HAP-1 (cell line): ENCODE measurements at regions not wholly inside any gene's neighbourhood (a gene's known extent, or its start where the extent isn't known, plus 50 kb on each side); places are given as distances from the start of the nearest gene placed in this dataset.
A peak's percentile ranks its signal among the peaks of the same experiment; 100 is the strongest.

Source experiments
- DNase-seq, 2 experiments: peaks; one replicate each; pipeline ENCODE4 v3.0.0-alpha.2; 2016 to 2020; ENCODE audit warnings: low spot score in 2 of 2
- H3K27me3 ChIP-seq: fragments of 250-450 bp; sonication (Bioruptor Pico); 2 replicates; pipeline ENCODE4 v1.5.1; 2020; ENCODE audit warnings: low read depth, mild to moderate bottlenecking, moderate library complexity
- H3K36me3 ChIP-seq: fragments of 250-450 bp; sonication (Bioruptor Pico); replicated peaks from 2 replicates; pipeline ENCODE4 v1.5.1; 2020; ENCODE audit warnings: mild to moderate bottlenecking
- H3K4me1 ChIP-seq: fragments of 250-450 bp; sonication (Bioruptor Pico); 2 replicates; pipeline ENCODE4 v1.5.1; 2020; ENCODE audit warnings: mild to moderate bottlenecking
- H3K4me3 ChIP-seq: fragments of 250-450 bp; sonication (Bioruptor Pico); 2 replicates; pipeline ENCODE4 v1.5.1; 2020; ENCODE audit warnings: mild to moderate bottlenecking, moderate library complexity
- H3K9me3 ChIP-seq: fragments of 250-450 bp; sonication (Bioruptor Pico); 2 replicates; pipeline ENCODE4 v1.5.1; 2020; ENCODE audit warnings: mild to moderate bottlenecking, moderate library complexity
- in situ Hi-C: fragments of 300-500 bp; cut with MboI; formaldehyde crosslinking; loops from 3 replicates; pipeline ENCODE4 v1.14.3; 2020; ENCODE audit warnings: low sequenced_read_pairs, inconsistent platforms, mixed read lengths

DNA sequence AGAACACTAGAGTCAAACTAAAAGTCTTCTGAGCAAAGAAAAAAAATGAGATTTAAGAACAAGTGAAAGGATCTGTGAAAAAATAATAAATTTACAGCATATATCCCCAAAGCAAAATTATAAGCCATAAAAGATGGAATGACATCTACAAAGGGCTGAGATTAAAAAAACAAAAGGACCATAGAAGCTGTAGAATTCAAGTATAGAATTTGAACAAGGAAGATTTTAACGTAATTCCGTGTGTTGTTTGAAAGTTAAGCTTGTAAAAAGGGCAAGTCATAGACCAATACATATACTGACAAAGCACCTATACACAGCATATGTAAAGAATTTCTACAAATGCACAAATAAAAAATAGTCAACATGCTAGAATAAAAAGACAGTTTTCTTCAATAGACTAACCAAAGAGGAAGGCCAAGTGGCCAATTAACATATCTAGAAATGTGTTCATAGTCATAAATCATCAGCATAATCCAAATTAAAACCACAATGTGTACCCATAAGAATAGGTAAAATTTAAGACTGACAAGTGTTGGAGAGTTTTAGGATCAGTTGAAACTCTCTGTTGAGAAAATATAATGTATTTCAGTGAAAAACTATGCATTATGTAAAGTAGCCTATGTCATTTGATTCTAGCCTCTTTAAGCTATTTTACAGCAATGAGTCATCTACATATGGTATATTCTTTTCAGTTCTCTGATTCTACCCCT, 674.9 kb downstream of the OLFM4 start:
- H3K36me3 ChIP-seq = no peaks in the 10 kb centered on the region
- peaks cover 37% of the 10 kb centered on the region for H3K4me1 ChIP-seq
- no peaks in the 10 kb centered on the region for H3K27me3 ChIP-seq
- peak in 1 of 2 experiments; percentile 96 for DNase-seq
- 0 out of 2 replicates have a peak, but pooled peaks cover 7% of the 10 kb centered on the region for H3K9me3 ChIP-seq
- no peak overlapping the region for H3K4me3 ChIP-seq
- in situ Hi-C loops = no loop called here

DNA sequence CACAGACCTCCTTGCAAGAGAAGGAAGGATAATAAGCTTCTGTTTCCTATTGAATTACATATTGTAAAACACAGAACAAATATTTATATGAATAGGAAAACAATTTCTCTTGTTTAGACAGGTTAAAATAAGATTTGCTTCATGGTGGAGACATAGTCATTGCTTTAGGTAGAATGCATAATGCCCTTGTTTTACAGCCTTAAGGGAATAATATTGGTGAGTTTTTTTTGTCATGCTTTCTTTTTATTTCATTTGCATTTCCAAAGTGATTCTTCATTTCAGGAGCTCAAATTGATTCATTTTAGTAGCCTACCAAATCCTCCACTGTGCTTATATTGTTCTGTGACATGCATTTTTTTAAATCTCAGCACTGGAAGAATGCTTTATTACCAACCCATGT, 690.7 kb downstream of the OLFM4 start:
- peak in 1 of 2 experiments; percentile 94 for DNase-seq
- Histone ChIP-seq H3K36me3 (no peaks in the 10 kb centered on the region), H3K9me3 (no peaks in the 10 kb centered on the region)

DNA sequence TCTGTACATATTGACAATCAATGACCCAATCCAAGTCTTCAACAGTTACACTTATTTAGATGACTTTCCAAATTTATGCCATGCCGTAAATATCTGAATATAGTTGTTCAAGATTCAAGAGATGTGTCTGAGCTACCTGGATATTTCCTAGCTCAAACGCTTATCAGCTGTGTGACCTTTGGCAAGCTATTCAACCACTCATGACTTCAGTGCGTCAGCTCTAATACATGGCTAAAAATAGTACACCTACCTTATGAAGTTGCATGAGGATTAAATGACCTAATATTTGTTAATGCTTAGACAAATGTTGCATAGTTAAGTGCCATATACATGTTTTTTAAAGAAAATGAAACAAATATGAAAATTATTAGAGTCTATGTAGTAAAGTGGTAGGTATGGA, 704.1 kb downstream of the OLFM4 start:
- no peaks in the 10 kb centered on the region for H3K9me3 ChIP-seq
- in situ Hi-C loops = no loop called here
- no peak for DNase-seq
- H3K4me1 ChIP-seq = peaks cover 3% of the 10 kb centered on the region; the same call in 1 of the 2 replicates
- no peaks in the 10 kb centered on the region for H3K36me3 ChIP-seq
- no peak overlapping the region for H3K4me3 ChIP-seq
- no peaks in the 10 kb centered on the region for H3K27me3 ChIP-seq

More for the DNA sequence above, 690.7 kb downstream of the OLFM4 start:
- H3K4me1 ChIP-seq = peaks cover 20% of the 10 kb centered on the region
- H3K27me3 ChIP-seq = no peaks in the 10 kb centered on the region
- in situ Hi-C loops = no loop called here
- no peak overlapping the region for H3K4me3 ChIP-seq

DNA sequence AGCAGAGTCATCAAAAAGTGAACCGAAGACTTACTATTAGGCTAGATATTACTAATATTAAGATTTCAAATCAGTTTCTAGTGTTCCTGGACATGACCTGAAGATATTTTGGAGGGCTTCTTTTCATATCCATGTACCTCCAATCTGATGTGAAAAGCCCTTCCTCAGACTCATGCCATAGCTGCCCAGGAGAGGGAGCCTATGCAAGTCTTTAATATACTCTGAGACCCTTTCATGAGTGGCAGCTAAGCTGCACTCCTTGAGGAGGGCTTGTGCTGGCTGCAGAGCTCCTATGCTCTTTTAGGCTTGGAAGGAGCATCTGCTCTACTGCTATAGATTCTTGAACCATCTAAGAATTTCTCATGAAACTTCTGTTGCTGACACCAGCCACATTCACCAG, 715.3 kb downstream of the OLFM4 start:
- no peak for DNase-seq
- H3K36me3 ChIP-seq = no peaks in the 10 kb centered on the region

DNA sequence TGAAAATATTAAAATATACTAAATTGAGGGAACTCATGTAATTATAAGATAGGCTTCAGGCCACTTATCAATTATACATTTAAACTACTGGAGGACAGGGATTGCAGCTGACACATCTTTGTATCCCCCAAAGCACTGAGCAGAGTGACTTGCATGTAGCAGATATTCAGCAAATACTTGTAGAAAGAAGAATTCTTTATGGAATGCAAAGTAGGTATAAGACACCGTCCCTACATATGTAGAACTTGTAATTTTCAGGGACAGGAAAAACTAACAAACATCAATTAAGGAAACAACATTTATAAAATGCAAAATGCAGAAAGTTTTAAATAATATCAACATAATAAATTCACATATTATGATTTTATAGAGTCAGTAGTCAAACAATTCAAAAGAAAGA, 719.2 kb downstream of the OLFM4 start:
- no peaks in the 10 kb centered on the region for H3K4me1 ChIP-seq
- no peaks in the 10 kb centered on the region for H3K27me3 ChIP-seq
- H3K36me3 ChIP-seq = no peaks in the 10 kb centered on the region
- DNase-seq = no peak
- in situ Hi-C loops = no loop called here
- no peaks in the 10 kb centered on the region; the same call in 1 of the 2 replicates for H3K9me3 ChIP-seq
- no peak overlapping the region for H3K4me3 ChIP-seq

More for the DNA sequence above, 715.3 kb downstream of the OLFM4 start:
- in situ Hi-C loops = no loop called here
- Histone ChIP-seq H3K4me3 (no peak overlapping the region), H3K27me3 (no peaks in the 10 kb centered on the region), H3K9me3 (no peaks in the 10 kb centered on the region), H3K4me1 (no peaks in the 10 kb centered on the region)

DNA sequence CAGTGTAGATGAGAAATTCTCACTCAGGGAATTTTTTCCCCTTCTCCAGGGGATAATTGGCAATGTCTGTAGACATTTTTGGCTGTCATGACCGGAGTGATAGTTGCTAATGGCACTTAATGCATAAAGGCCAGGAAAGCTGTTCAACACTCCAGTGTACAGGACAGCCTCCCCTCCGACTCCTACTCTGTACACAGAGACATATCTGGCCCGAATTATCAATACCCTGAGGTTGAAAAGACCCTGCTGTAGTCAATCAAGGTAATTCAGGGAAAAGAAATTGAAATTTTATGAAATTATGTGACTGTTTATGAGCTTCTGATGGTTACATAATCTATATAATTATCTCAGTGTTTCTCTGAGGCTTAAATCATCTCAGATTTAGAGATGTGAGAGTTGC, 720.7 kb downstream of the OLFM4 start:
- in situ Hi-C loops = no loop called here
- DNase-seq = no peak

DNA sequence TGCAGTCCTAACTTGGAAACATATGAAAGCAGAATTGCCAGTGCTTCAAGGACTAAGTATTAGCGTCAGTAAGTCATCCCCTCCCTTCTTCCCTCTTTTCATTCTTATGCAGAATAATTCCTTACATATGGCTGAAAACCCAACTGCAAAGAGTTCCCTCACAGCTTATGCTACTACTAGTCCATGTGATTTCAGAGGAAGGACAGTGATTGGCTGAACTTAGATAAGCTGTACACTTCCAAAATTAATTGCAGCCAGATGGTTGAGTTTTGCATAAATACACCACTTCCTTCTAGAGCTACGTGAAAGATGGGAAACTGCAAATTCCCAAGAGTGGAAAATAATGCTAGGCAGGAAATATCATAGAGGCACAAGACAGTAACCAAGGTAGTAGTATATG, 730.4 kb downstream of the OLFM4 start:
- H3K4me3 ChIP-seq = no peak overlapping the region
- peak in 1 of 2 experiments; percentile 66 for DNase-seq
- no peaks in the 10 kb centered on the region for H3K4me1 ChIP-seq
- H3K9me3 ChIP-seq = no peaks in the 10 kb centered on the region; the same call in 1 of the 2 replicates
- in situ Hi-C loops = no loop called here
- H3K36me3 ChIP-seq = no peaks in the 10 kb centered on the region
- no peaks in the 10 kb centered on the region for H3K27me3 ChIP-seq

More for the DNA sequence above, 720.7 kb downstream of the OLFM4 start:
- no peaks in the 10 kb centered on the region for H3K4me1 ChIP-seq
- H3K27me3 ChIP-seq = no peaks in the 10 kb centered on the region
- no peaks in the 10 kb centered on the region; the same call in 1 of the 2 replicates for H3K9me3 ChIP-seq
- no peak overlapping the region for H3K4me3 ChIP-seq
- no peaks in the 10 kb centered on the region for H3K36me3 ChIP-seq

DNA sequence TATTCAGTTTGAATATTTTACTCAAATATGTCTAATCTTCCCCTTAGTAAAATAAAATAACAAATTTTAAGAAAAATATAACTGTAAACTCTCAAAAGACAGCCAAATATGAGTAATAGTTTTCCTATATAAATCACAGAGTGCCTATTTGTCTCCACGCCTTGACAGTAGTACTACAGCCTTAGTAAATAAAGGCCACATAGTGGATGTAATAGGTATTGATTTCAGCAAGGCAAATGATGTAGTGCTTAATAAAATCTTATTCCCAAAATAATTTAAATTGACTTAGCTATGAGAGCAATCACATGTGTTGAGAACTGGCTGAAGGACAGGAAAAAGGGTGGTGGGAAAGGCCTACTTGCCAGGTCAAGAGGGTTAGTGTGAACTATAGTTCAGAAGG, 747.2 kb downstream of the OLFM4 start:
- in situ Hi-C loops = loop anchor here (10.0 kb wide), 1 partner anchor 531 kb away; no protein-coding TSS in a partner anchor
- H3K4me1 ChIP-seq = peaks cover 8% of the 10 kb centered on the region; the same call in 1 of the 2 replicates
- no peaks in the 10 kb centered on the region for H3K27me3 ChIP-seq
- H3K4me3 ChIP-seq = no peak overlapping the region
- no peak for DNase-seq
- H3K36me3 ChIP-seq = no peaks in the 10 kb centered on the region
- no peaks in the 10 kb centered on the region for H3K9me3 ChIP-seq

DNA sequence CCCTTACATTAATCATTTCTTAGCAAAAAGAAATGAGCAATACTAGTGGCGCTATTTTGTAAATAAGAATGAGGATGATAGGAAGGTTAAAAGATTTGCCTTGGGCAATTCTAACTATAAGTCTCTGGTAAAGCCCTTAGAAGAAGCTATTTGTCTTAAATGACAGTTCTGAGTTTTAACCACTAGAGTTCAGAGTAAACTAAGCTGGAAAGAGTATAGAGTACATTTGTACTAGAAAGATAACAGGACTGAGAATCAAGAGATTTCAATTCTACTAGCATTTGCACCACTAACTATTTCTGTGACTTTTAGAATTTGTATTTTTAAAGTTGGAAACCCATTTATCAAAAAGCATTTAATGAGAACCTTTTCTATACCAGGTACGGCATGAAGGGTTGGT, 750.3 kb downstream of the OLFM4 start:
- Histone ChIP-seq H3K36me3 (no peaks in the 10 kb centered on the region), H3K4me3 (no peak overlapping the region), H3K9me3 (no peaks in the 10 kb centered on the region), H3K4me1 (peaks cover 34% of the 10 kb centered on the region), H3K27me3 (no peaks in the 10 kb centered on the region)
- in situ Hi-C loops = loop anchor here (10.0 kb wide), 1 partner anchor 534 kb away; no protein-coding TSS in a partner anchor
- DNase-seq = peak in 1 of 2 experiments; percentile 79

DNA sequence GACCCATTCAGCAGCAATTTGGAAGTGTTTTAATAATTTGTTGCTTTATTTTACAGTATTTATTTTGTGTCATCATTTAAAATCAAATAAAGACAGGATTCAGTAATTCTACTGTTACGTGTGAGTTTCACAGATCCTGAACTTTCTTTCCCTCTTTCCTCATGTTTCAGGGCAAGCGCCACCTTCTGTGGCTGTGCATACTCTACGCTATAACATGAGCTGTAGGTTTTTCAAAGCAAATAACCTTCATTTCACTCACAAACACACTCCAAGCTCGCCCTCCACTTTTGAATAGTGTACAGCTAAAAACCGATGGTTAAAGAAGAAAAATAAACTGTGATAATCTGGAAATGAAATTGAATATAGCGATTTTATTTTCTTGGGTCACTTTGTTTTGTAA, 753.3 kb downstream of the OLFM4 start:
- in situ Hi-C loops = no loop called here
- H3K36me3 ChIP-seq = no peaks in the 10 kb centered on the region
- peaks cover 34% of the 10 kb centered on the region for H3K4me1 ChIP-seq
- peak; percentile 49 to 72 for DNase-seq
- H3K9me3 ChIP-seq = no peaks in the 10 kb centered on the region
- no peaks in the 10 kb centered on the region for H3K27me3 ChIP-seq
- H3K4me3 ChIP-seq = no peak overlapping the region

DNA sequence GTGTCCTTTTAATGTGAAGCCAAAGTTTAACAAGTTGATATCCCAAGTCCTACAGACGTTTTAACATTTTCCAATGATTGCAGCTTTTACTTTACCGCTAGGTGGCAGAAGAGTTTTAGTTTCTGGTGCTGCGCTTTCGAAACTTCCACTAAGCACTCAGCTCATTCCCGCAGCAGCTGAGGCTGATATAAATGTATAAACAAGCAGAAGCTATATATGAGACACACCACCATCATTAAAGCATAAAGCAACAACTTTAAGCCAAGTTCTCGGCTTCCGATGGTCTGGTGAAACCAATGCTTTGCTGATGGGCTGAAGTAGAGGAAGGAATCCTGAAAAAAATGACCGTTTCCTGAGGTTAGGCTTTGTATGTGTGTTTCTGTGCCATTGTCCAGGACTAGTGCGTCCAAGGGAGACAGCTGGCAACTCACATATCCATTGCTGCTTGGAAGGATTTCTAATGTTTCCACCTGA, 753.9 kb downstream of the OLFM4 start:
- DNase-seq = peak; percentile 67 to 91
- H3K4me3 ChIP-seq = no peak overlapping the region; the same call in 1 of the 2 replicates

DNA sequence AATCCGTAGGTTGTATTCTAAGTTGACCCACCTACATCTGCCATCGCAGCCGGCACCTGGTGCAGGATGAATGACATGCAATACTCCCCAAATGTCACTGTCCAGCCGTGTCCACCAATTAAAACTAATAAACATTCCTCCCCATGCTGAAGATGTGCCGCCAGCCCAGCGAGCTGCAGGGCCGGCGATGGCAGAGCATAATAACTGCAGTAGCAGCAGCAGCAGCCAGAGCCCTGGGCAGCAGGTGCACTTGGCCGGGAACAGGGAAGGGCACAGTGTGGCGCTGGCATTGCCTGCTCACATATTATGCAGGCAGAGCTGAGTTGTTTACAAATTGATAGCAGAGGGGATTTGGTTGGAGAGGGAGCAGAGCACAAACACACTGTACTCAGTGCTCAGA, 754.9 kb downstream of the OLFM4 start:
- in situ Hi-C loops = no loop called here
- no peak overlapping the region for H3K4me3 ChIP-seq
- DNase-seq = peak in 1 of 2 experiments; percentile 9
- H3K36me3 ChIP-seq = no peaks in the 10 kb centered on the region
- H3K9me3 ChIP-seq = no peaks in the 10 kb centered on the region
- no peaks in the 10 kb centered on the region for H3K27me3 ChIP-seq
- peaks cover 40% of the 10 kb centered on the region for H3K4me1 ChIP-seq

More for the DNA sequence above, 753.9 kb downstream of the OLFM4 start:
- Histone ChIP-seq H3K36me3 (no peaks in the 10 kb centered on the region), H3K4me1 (peaks cover 34% of the 10 kb centered on the region), H3K27me3 (no peaks in the 10 kb centered on the region), H3K9me3 (no peaks in the 10 kb centered on the region)
- in situ Hi-C loops = no loop called here

DNA sequence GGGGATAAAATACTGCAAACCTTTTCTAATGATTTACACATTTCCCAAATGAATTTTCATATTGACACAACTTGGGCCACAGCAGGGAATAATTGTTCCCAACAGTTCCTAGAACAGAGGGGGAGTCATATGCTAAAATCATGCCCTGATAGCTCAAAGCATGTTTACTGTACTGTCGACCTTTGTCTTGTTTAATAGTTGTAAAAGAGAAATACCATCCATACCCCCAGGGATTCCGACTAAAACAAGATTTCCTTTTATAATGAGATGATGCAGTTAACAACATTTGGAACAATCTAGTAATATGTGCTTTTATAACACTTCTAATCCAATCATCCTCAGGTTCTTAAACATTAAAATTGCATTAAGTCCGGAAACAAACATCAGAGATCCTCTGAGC, 759.7 kb downstream of the OLFM4 start:
- Histone ChIP-seq H3K9me3 (no peaks in the 10 kb centered on the region), H3K4me1 (peaks cover 15% of the 10 kb centered on the region), H3K27me3 (no peaks in the 10 kb centered on the region), H3K4me3 (no peak overlapping the region), H3K36me3 (no peaks in the 10 kb centered on the region)
- peak; percentile 14 to 34 for DNase-seq
- in situ Hi-C loops = no loop called here

DNA sequence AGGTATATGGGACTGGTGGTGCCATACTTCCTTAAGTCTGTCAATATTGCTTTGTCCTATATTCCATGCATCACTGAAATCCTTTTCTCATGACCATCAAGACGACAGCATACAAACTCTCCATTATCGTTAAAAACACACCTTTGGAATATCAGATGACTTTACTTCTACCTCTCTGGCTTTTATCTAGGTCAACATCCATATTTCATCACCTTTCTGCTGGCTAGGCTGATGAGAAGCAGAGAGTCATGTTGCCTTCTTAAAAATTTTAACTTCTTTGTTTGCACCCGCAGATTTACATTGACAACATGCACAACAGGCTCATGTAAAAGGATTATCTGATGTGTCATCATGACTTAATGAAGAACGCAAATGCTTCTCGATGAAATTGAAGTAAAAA, 771.4 kb downstream of the OLFM4 start:
- in situ Hi-C loops = no loop called here
- Histone ChIP-seq H3K27me3 (no peaks in the 10 kb centered on the region), H3K4me1 (peaks cover 10% of the 10 kb centered on the region), H3K9me3 (no peaks in the 10 kb centered on the region), H3K4me3 (no peak overlapping the region), H3K36me3 (no peaks in the 10 kb centered on the region; the same call in 1 of the 2 replicates)
- DNase-seq = no peak
